IPS DF 4.7 (cell line): ENCODE measurements at regions not wholly inside any gene's neighbourhood (a gene's known extent, or its start where the extent isn't known, plus 50 kb on each side); places are given as distances from the start of the nearest gene placed in this dataset.
"Not testable (repeated sequence)": the region's sequence is repeated elsewhere in the genome, so short reads cannot be mapped to it uniquely, and the experiment has no call there.

Source experiments
- DNase-seq: peaks from one replicate; pipeline ENCODE4 v3.0.0-alpha.2; 2013; ENCODE audit warnings: low spot score; ENCODE audit errors: extremely low read depth

DNA sequence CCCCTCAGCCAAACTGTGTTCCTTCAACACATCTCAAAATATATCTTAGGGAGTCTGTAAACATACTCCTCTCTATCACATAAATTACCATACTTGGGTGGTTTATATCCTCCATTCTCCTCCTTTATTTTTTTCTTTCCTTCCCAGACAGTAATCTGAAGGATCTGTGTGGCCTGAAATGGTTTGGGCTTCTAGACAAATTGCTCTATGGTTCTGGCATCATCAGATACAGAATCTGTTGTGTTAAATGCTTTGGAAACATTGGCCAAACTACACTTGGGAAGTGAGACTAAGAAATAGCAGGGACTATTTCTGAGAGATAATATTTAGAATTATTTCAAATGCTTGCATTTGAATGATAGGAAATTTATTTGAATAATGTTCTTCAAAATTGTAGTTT, 353.0 kb upstream of the KCND2 start:
- no peak for DNase-seq

DNA sequence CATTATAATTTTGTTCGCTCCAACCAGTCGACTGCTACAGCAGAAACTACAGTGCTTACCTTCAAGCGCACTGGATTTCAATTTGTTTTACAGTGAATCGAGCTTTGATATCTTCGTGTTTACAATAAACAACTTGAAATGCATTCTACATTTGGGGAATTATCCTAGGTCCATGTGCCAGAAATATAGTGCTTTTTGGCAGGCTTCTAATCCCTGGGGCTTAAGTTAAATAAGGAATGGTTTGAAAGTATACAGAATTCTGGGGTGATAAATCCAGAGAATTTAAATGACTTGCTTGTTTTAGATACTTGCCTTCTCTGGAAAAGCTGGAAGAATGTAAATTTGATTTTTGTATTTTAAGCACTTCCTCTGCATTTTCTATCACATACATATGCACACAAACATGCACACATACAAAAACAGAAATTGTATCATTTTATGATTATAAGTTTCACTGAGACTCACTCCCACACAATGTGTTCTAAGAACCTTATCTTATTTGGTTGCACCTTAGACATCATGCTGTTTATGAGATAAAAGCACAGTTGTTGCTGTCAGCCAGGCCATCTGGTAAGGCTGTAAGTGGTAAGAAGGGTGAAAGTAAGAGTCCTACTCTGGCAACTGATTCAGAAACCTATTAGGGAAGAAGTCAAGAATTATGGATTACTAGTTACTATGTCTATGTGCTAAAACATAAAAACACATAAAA, 347.2 kb upstream of the KCND2 start:
- no peak for DNase-seq

DNA sequence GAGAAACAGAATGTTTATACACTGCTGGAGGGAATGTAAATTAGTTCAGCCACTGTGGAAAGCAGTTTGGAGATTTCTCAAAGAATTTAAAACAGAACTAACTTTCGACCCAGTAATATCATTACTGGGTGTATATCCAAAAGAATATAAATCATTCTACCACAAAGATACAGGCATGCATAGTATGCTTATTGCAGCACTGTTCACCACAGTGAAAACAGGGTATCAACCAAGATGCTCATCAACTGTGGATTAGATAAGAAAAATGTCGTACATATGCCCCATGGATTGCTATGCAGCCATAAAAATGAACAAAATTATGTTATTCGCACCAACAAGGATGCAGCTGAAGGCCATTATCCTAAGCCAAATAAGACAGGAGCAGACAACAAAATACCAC, 343.1 kb upstream of the KCND2 start:
- no peak for DNase-seq

DNA sequence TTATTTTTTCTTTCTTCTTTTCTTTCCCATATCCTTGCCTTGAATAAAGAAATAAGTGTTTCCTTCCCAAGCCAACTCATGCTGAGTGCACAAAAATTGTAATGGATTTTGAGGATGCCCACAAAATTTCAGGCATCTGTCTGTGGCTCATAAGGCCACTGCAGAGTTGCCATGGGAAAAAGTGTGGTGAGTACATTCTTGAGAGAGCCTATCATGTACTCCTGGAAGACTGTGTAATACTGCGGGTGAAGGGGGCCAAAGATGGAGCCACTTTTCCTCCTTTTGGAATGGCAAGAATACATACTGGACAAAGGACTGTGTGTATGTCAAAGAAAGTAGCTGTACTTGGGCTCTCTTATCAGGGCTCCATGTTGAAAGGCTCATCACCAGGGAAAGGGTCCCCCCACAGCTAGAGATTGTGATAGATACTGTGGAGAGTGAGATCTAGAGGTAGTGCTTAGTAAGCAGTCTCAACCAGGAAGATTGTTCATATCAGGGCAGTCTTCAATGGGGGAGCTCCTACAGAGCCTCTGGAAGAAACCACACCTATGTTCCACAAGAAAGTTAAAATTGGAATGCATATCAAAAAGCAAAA, 341.6 kb upstream of the KCND2 start:
- no peak for DNase-seq

DNA sequence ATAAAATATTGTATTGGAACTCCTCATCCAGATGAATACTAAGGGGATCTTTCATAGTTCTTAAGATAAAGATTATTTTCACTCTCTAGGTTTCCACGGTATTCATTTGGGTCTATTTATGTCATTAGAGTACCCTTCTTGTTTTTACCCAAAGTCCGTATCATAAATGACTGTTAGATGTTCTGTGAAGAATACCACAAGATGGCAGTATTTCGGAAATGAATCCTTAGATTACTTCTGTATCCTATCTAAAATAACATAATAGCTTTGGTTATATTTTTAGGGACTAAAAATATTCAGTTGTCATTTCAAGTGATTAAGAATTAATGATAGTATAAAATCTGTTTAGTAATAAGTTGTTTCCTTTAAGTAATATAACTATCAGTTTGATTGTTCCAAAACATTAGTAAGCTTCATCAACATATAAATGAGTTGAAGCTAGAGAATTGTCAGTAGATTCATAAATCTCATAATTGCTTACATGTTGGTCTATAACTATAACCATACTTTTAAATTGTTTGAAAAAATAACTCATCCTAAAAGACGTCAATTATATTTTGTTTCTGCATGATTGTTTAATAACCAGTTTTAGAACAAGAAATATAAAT, 337.5 kb upstream of the KCND2 start:
- DNase-seq, result no peak

DNA sequence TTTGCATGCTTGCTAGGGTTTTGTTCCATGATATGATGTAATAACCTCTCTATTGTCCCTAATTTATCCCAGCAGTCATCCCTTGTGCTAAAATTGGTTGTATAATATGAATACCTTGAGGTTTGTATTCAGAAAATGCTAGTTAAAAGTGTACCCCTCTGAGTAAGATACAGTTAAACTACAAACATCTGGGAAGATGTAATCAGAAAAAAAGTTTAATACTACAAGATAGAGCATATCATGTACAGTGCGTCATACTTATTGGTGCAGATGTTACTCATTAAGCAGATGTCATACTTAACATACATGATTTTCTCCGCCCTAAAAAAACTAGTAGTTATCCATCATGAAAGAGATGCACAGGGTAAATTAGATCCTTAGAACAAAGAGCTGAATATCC, 336.1 kb upstream of the KCND2 start:
- DNase-seq, result no peak

DNA sequence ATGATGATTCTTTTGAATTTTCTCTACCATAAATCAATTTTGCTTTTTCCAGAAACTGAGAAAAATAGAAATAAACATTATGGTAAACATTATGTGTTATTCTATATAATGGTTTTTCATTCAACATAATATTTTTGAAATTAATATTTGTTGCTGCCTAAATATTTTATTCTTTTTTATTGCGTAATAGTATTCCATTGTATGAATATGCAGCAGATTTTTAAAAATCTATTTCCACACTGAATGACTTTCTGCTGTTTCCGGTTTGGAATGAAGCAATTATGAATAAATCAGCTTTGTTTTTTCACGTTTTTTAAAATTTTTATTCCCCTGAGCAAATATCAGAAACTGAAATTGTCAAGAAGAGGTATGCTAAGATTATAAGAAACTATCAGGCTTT, 335.2 kb upstream of the KCND2 start:
- no peak for DNase-seq

DNA sequence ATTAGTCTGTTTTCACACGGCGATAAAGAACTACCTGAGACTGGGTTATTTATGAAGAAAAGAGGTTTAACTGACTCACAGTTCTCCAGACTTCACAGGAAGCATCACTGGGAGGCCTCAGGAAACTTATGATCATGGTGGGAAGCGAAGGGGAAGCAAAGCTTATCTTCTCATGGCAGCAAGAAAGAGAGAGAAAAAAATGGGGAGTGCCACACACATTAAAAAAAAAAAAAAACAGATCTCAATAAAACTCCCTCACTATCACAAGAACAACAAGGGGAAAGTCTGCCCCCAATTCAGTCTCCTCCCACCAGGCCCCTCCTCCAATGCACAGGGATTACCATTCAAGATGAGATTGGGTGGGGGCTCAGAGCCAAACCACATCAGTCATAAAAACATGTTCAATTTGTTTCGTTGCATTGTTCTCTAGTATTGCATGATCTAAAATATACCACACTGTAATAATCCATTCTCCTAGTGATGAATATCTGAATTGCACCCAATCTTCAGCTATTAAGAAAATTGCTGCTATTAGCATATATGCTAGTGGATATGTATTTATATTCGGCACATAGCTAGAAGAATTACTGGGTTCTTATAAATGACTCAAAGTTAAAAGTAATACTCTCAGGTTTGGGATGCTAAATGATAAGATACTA, 328.9 kb upstream of the KCND2 start:
- DNase-seq, result no peak

DNA sequence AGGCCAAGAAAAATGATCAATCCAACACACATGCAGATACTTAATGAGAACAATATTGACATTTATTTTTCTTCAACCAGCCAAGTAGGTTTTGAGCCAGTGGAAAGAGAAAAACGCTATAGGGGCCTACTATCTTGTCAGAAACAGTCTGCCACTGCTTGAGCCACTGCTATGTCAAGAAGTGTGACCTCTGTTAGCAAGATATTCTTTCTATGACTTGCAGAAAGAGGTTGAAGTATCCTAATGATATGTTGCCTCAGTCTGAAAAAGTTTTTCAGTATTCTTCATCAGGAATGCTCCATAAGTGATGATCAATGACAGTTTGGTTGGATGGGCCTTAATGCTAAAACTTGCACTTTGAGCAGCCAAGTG, 328.4 kb upstream of the KCND2 start:
- DNase-seq, result no peak

DNA sequence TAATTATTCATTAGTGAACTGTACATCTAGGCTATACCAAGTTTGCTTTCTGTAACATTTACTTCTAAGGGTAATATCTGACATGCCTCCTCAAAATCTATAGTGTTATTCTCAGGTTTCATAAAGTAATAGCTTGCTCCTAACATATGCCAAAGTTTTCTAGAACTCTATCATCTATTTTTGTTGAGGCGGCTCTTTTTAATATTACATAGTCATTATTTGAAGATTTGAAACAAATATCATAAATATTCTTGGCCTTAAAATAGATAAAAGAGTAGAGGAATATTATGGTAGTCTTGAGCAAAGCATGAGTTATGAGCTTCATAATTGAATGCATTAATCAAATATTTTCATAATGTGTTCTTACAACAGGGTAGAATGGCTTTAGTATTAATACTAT, 327.2 kb upstream of the KCND2 start:
- DNase-seq, result no peak

DNA sequence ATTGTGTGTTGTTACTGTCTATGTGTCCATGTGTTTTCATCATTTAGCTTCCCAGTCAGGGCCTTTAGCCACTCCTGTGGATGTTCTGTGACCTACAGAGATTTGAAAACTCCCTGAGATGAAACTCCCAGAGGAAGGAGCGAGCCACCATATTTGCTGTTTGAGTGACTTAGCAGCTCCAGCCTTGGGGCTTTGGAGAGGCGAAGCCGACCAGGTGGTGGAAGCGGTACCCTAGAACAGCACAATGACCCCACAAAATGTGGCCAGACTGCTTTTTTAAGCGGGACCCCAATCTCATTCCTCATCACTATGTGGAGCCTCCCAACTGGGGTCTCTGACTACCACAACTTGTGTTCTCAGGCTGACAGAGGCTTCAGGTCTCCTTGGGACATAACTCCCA, 323.9 kb upstream of the KCND2 start:
- DNase-seq, result no peak

DNA sequence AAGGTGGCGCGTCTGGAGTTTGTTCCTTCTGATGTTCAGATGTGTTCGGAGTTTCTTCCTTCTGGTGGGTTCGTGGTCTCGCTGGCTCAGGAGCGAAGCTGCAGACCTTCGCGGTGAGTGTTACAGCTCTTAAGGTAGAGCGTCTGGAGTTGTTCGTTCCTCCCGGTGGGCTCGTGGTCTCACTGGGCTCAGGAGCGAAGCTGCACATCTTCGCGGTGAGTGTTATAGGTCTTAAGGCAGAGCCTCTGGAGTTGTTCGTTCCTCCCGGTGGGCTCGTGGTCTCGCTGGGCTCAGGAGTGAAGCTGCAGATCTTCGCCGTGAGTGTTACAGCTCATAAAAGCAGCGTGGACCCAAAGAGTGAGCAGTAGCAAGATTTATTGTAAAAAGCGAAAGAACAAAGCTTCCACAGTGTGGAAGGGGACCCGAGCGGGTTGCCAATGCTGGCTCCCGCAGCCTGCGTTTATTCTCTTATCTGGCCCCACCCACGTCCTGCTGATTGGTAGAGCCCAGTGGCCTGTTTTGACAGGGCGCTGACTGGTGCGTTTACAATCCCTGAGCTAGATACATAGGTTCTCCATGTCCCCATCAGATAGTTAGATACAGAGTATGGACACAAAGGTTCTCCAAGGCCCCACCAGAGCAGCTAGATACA, 322.5 kb upstream of the KCND2 start:
- DNase-seq, result not testable (repeated sequence)

DNA sequence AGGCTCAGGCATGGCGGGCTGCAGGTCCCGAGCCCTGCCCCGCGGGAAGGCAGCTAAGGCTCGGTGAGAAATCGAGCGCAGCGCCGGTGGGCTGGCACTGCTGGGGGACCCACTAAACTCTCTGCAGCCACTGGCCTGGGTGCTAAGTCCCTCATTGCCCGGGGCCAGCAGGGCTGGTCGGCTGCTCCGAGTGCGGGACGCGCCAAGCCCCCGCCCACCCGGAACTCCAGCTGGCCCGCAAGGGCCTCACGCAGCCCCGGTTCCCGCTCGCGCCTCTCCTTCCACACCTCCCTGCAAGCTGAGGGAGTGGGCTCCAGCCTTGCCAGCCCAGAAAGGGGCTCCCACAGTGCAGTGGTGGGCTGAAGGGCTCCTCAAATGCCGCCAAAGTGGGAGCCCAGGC, 321.4 kb upstream of the KCND2 start:
- not testable (repeated sequence) for DNase-seq

DNA sequence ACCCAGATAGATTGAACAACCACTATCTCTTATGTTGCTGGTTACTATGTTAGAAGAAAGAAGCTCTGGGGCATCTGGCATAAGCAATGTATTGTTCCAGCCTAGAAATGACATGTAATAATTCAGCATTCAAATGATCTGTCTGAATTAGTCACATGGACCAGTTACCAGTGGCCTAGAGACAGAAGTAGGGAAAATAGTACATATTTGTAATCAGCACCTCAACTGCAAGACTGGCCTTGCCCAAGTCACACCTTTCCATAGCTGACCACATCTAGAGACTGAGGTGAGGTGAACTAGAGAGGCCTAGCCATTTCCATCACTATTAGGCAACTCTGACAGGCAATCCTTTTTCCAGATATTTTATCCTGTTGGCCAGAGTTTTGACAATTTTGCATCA, 315.6 kb upstream of the KCND2 start:
- no peak for DNase-seq

DNA sequence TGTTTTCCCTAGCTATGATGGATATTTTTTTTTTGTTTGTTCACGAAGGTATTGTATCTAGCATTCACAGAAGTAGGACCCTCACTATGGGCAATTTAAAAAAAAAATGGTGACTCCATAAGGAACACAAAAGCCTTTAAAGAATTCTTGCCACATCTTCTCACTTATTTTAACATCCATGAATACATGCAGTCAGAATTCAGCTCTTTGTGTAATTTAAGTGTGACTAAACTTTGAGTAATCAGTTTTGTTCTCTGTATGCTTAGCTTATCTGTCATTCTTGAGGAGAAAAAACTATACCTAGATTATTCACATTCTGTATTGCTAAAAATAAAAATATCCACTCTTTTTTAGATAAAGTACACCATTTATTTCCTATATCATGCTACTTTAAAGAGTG, 313.2 kb upstream of the KCND2 start:
- DNase-seq, result no peak

DNA sequence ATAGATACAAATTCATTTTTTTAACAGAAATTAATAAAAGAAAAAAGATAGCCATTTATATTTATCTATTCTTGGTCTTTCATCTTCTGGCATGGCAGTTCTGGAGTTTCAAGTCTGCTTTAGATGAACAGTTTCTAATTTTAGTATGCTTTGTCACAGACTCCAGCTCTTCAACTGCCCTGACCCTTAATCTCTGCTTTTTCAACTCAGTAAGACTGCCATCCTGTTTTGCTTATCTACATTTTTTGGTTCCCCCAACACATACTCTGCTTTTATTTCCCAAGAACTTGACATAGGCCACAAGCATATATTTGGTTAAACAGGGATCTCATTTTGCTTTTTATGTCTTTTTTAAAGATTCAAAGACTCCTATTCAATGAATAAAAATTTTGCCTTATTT, 309.3 kb upstream of the KCND2 start:
- DNase-seq, result no peak

DNA sequence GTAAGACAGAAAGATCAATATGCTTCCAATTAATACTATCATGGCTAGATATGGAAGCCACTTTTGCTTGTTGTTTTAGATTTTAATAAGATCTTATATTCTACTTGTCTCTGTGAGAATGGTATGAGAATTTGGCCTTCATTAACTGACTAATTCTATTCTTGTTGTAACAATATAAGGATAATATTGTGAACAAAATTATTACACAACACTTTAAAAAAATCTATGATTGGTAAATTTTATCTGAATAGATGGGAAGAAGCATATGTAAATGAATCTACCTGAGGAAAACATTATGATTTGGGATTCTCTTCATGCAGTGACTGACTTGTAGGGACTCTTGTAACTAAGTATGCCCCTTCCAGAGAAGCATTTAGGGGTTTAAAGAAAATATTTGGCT, 308.9 kb upstream of the KCND2 start:
- DNase-seq, result no peak

DNA sequence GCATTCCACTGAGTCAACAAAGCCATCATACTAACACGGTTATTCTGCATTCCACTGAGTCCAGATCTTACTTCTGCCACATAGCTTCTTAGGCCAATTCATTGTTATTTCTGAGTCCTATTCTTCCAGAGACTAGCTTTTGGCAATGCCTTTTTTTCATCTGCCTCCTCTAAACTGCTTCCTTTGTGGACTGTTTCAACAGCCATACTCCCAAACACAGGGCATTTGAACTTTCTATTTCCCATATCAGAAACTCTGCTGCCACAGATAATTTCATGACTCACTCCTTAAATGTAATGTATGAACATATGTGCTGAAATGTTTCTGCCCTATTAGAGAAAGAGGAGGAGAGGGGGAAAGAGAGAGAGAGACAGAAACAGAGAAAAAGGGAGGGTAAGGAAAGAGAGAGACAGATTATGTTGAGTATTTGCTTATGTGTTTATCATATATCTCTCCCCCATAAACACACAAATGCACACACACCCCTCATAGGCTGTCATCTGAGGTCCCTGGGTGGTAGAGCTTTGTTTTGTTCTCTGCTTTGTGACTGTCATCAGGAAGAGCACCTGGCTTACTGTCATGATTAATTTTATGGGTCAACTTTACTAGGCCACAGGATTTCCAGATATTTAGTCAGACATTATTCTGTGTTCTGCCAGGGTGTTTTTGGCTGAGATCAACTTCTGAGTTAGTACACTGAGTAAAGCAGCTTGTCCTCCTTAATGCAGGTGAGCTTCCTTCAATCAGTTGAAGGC, 308.0 kb upstream of the KCND2 start:
- no peak for DNase-seq

DNA sequence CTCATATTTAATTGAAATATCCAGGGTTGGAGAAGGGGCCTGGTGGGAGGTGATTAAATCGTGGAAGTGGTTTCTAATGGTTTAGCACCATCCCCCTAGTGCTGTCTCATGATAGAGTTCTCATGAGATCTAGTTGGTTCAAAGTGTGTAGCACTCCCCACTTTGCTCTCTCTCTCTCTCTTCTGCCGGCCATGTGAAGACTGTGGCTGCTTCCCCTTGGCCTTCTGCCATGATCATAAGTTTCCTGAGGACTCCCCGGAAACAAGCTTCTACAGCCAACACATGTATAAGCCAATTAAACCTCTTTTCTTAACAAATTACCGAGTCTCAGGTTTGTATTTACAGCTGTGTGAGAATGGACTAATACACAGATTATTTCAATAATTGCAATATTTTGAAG, 305.8 kb upstream of the KCND2 start:
- DNase-seq, result no peak

DNA sequence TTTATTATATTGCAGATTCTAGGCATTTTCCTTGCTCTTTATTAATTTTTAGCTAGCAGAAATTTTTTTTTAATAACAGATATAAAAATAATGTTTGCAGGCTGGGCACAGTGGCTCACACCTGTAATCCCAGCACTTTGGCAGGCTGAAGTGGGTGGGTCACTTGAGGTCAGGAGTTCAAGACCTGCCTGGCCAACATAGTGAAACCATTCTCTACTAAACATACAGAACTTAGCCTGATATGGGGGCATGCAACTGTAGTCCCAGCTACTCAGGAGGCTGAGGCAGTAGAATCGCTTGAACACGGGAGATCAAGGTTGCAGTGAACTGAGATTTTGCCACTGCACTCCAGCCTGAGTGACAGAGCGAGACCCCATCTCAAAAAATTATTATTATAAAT, 304.6 kb upstream of the KCND2 start:
- not testable (repeated sequence) for DNase-seq

DNA sequence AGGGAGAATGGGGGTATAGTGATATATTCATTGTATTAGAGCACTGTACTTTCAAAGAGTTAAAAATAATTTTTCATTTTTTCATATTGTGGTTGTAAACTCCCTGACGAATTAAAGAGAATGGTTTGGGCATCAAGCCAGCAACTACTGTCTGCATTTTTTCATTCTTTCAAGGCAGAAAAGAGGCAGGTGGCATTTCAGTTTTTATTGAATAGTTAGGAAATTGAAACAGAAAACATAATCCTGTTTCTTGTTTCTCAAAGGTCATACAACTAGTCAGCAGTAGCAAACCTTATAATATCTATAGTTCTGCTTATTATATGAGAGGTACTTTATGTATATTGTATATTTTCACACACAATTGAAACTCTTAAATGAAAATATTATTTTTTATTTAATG, 303.9 kb upstream of the KCND2 start:
- DNase-seq, result no peak
